GM23338 (cell line): ENCODE measurements at regions not wholly inside any gene's neighbourhood (a gene's known extent, or its start where the extent isn't known, plus 50 kb on each side); places are given as distances from the start of the nearest gene placed in this dataset.

Experiments
- ATAC-seq: fragments of 200-7000 bp; cut with Tn5 transposase; 3 replicates; pipeline ENCODE4 v1.9.1; 2020
- DNase-seq: peaks from one replicate; pipeline ENCODE4 v3.0.0-alpha.2; 2015; ENCODE audit warnings: low spot score
- H2AFZ ChIP-seq: fragments of 200-600 bp; sonication (generic); 2 replicates; pipeline ENCODE4 v1.8.0; 2016; ENCODE audit warnings: antibody characterized with exemption, mild to moderate bottlenecking, moderate library complexity
- H3F3A ChIP-seq: fragments of 200-600 bp; sonication (generic); replicated peaks from 2 replicates; pipeline ENCODE4 v1.8.0; 2017; ENCODE audit warnings: antibody characterized with exemption, mixed run types, low read depth
- H3K27ac ChIP-seq: fragments of 200-600 bp; sonication (generic); 2 replicates; pipeline ENCODE4 v1.6.1; 2016; ENCODE audit warnings: low read depth
- H3K27me3 ChIP-seq: fragments of 200-600 bp; sonication (generic); 2 replicates; pipeline ENCODE4 v1.8.0; 2016; ENCODE audit warnings: mild to moderate bottlenecking, mixed run types, moderate library complexity; ENCODE audit not compliant: insufficient read depth
- H3K36me3 ChIP-seq: fragments of 200-600 bp; sonication (generic); 2 replicates; pipeline ENCODE4 v1.8.0; 2016; ENCODE audit warnings: mild to moderate bottlenecking; ENCODE audit not compliant: insufficient read depth
- H3K4me1 ChIP-seq: fragments of 200-600 bp; sonication (generic); 2 replicates; pipeline ENCODE4 v1.8.0; 2016; ENCODE audit warnings: mild to moderate bottlenecking, moderate library complexity; ENCODE audit not compliant: insufficient read depth
- H3K4me2 ChIP-seq: fragments of 200-600 bp; sonication (generic); 2 replicates; pipeline ENCODE4 v1.7.1; 2017; ENCODE audit warnings: mixed run types
- H3K4me3 ChIP-seq: fragments of 200-600 bp; sonication (generic); 2 replicates; pipeline ENCODE4 v1.6.1; 2016; ENCODE audit warnings: mixed run types
- H3K79me2 ChIP-seq: fragments of 200-600 bp; sonication (generic); replicated peaks from 2 replicates; pipeline ENCODE4 v1.8.0; 2017; ENCODE audit warnings: mild to moderate bottlenecking; ENCODE audit not compliant: insufficient read depth
- H3K9me2 ChIP-seq: fragments of 200-600 bp; sonication (generic); 2 replicates; pipeline ENCODE4 v1.8.0; 2017; ENCODE audit not compliant: insufficient read depth
- H4K20me1 ChIP-seq: fragments of 200-600 bp; sonication (generic); replicated peaks from 2 replicates; pipeline ENCODE4 v1.8.0; 2017; ENCODE audit warnings: mild to moderate bottlenecking; ENCODE audit not compliant: insufficient read depth
- H3K27ac Mint-ChIP-seq: 2 replicates; pipeline ENCODE4 v1.8.0; 2020; ENCODE audit warnings: inconsistent platforms, mild to moderate bottlenecking, moderate library complexity, mixed read lengths
- H3K27me3 Mint-ChIP-seq: 3 replicates; pipeline ENCODE4 v1.8.0; 2022; ENCODE audit warnings: low read depth, mild to moderate bottlenecking, moderate library complexity, mixed read lengths, inconsistent platforms; ENCODE audit not compliant: insufficient read depth, poor library complexity
- H3K36me3 Mint-ChIP-seq: 3 replicates; pipeline ENCODE4 v1.8.0; 2021; ENCODE audit warnings: low read depth, mild to moderate bottlenecking, inconsistent platforms, moderate library complexity, mixed read lengths
- H3K4me1 Mint-ChIP-seq: 3 replicates; pipeline ENCODE4 v1.8.0; 2020; ENCODE audit warnings: mild to moderate bottlenecking, inconsistent platforms, mixed read lengths
- H3K4me3 Mint-ChIP-seq: 3 replicates; pipeline ENCODE4 v1.8.0; 2021; ENCODE audit warnings: moderate library complexity, mild to moderate bottlenecking, inconsistent platforms, mixed read lengths
- H3K9me3 Mint-ChIP-seq: 3 replicates; pipeline ENCODE4 v1.8.0; 2020; ENCODE audit warnings: moderate library complexity, mild to moderate bottlenecking, inconsistent platforms, mixed read lengths
- CREB1 ChIP-seq: fragments of 250-450 bp; sonication (Bioruptor Pico); IDR thresholded peaks from 2 replicates; pipeline ENCODE4 v1.5.0; 2020; ENCODE audit warnings: low read depth, mild to moderate bottlenecking, moderate library complexity
- CTCF ChIP-seq, 2 experiments: fragments of 200-600 bp in 1 of 2; sonication (generic) in 1 of 2; conservative IDR thresholded peaks; 2 replicates each; pipeline versions ENCODE4 v1.5.1 to v1.6.1; 2016 to 2017; ENCODE audit warnings: antibody characterized with exemption in 2 of 2, low read depth in 2 of 2, mild to moderate bottlenecking in 2 of 2, moderate library complexity in 1 of 2
- ETS1 ChIP-seq: IDR thresholded peaks from 2 replicates; pipeline ENCODE4 v1.6.1; 2016; ENCODE audit warnings: antibody characterized with exemption
- EZH2 ChIP-seq: fragments of 200-600 bp; sonication (generic); IDR thresholded peaks from one replicate; pipeline ENCODE4 v1.8.0; 2017; ENCODE audit warnings: antibody characterized with exemption, mild to moderate bottlenecking, low read depth; ENCODE audit not compliant: unreplicated experiment
- EZH2phosphoT487 ChIP-seq: fragments of 200-600 bp; sonication (generic); IDR thresholded peaks from one replicate; pipeline ENCODE4 v1.8.1; 2018; ENCODE audit warnings: antibody characterized with exemption; ENCODE audit not compliant: unreplicated experiment
- JUNB ChIP-seq: IDR thresholded peaks from one replicate; pipeline ENCODE4 v1.6.1; 2016; ENCODE audit warnings: antibody characterized with exemption; ENCODE audit not compliant: unreplicated experiment
- NANOG ChIP-seq: IDR thresholded peaks from 2 replicates; pipeline ENCODE4 v1.6.1; 2016; ENCODE audit warnings: antibody characterized with exemption, borderline replicate concordance
- POLR2AphosphoS5 ChIP-seq: IDR thresholded peaks from 2 replicates; pipeline ENCODE4 v1.6.1; 2016; ENCODE audit warnings: antibody characterized with exemption, low read depth
- STAT1 ChIP-seq: IDR thresholded peaks from one replicate; pipeline ENCODE4 v1.6.1; 2016; ENCODE audit warnings: antibody characterized with exemption; ENCODE audit not compliant: unreplicated experiment
- ZNF114 ChIP-seq: fragments of 250-450 bp; sonication (Bioruptor Pico); IDR thresholded peaks from 2 replicates; pipeline ENCODE4 v1.5.0; 2020; ENCODE audit warnings: mild to moderate bottlenecking, moderate library complexity
- ZNF331 ChIP-seq: fragments of 250-450 bp; sonication (Bioruptor Pico); IDR thresholded peaks from 2 replicates; pipeline ENCODE4 v1.5.0; 2020; ENCODE audit warnings: low read depth, mild to moderate bottlenecking, moderate library complexity

- TF ChIP-seq CTCF (conservative IDR thresholded peaks at IDR 0.05; ENCODE audit: low read depth in 2 of 2) (no peak), EZH2 (no peak), JUNB (no peak), STAT1 (no peak), NANOG (no peak), CREB1 (no peak), ZNF331 (no peak)
Measured at GRCh38 chr12:114294303-114294685, 111.7 kb downstream of the TBX5 start (continued).

GRCh38 chr12:114293571-114294302, 112.2 kb downstream of the TBX5 start:
- ATAC-seq (no peak), DNase-seq (no peak)
- no peaks in the 10 kb centered on the region for H3F3A ChIP-seq
- Mint-ChIP-seq H3K4me3 (no peak overlapping the region), H3K27ac (no peak overlapping the region), H3K4me1 (peaks cover under 1% of the 10 kb centered on the region; the same call in 2 of the 3 replicates), H3K36me3 (peaks cover 13% of the 10 kb centered on the region; the same call in 2 of the 3 replicates), H3K9me3 (peaks cover 17% of the 10 kb centered on the region; the same call in 2 of the 3 replicates), H3K27me3 (no peaks in the 10 kb centered on the region)
- H3K4me1 ChIP-seq: 0 out of 2 replicates have a peak, but pooled peaks cover 4% of the 10 kb centered on the region
- no peaks in the 10 kb centered on the region for H4K20me1 ChIP-seq
- H3K27ac ChIP-seq: no peak overlapping the region
- H3K4me3 ChIP-seq: no peak overlapping the region
- H3K79me2 ChIP-seq: no peaks in the 10 kb centered on the region
- H3K36me3 ChIP-seq: no peaks in the 10 kb centered on the region
- H3K9me2 ChIP-seq: peaks cover 26% of the 10 kb centered on the region; the same call in 1 of the 2 replicates
- TF ChIP-seq JUNB: no peak
- no peak for TF ChIP-seq ETS1
- no peak for TF ChIP-seq EZH2
- no peak for TF ChIP-seq ZNF114 (CRISPR knock-in tag)
- no peak for TF ChIP-seq STAT1
- no peak for TF ChIP-seq POLR2AphosphoS5
- TF ChIP-seq CREB1: no peak
- no peak for TF ChIP-seq EZH2phosphoT487
- no peak for TF ChIP-seq NANOG
- H2AFZ ChIP-seq: no peak overlapping the region
- no peaks in the 10 kb centered on the region for H3K27me3 ChIP-seq
- no peak overlapping the region for H3K4me2 ChIP-seq
